ENCODE measurements at regions not wholly inside any gene's neighbourhood (a gene's known extent, or its start where the extent isn't known, plus 50 kb on each side); places are given as distances from the start of the nearest gene placed in this dataset.

DNA sequence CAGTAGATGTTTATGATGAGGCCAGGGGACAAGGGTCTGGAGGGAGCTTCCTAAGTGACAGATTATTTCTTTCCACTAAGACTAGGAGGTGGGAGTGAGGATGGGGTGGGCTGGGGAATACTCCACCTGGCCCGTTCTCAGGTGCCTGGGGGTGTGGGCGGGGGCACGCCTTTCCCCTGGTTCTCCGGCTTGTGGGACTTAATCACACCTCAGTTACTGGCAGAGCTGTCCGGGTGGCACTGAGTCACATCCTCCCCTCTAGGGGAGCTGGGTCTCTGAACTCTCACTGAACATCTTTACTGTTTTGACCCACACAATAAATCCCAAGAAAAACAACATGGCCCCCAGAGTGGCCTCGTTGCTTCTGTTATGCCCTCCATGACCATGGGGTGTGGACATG, 332.8 kb downstream of the MAF start:
- H3K4me2 ChIP-seq (ENCODE audit: insufficient read depth, low read length), result no peak overlapping the region
- no peak overlapping the region for H3K9ac ChIP-seq (ENCODE audit: low read depth, low read length)
- H2AFZ ChIP-seq (ENCODE audit: low read depth, low read length), result no peak overlapping the region
- DNase-seq, result no peak
- no peaks in the 10 kb centered on the region for H4K20me1 ChIP-seq (ENCODE audit: insufficient read depth, low read length)
- no peak for ATAC-seq (ENCODE audit: insufficient read depth, low read depth)
- no peaks in the 10 kb centered on the region for H3K27me3 ChIP-seq (ENCODE audit: insufficient read depth, low read length, poor library complexity)
- H3K36me3 ChIP-seq (ENCODE audit: insufficient read depth, low read length), result no peaks in the 10 kb centered on the region
- H3K79me2 ChIP-seq (ENCODE audit: insufficient read depth, low read length), result no peaks in the 10 kb centered on the region
- peaks cover 32% of the 10 kb centered on the region for H3K4me1 ChIP-seq (ENCODE audit: insufficient read depth, low read length)
- no peak overlapping the region for H3K27ac ChIP-seq (ENCODE audit: low read length)
- TF ChIP-seq, protein P1, sequence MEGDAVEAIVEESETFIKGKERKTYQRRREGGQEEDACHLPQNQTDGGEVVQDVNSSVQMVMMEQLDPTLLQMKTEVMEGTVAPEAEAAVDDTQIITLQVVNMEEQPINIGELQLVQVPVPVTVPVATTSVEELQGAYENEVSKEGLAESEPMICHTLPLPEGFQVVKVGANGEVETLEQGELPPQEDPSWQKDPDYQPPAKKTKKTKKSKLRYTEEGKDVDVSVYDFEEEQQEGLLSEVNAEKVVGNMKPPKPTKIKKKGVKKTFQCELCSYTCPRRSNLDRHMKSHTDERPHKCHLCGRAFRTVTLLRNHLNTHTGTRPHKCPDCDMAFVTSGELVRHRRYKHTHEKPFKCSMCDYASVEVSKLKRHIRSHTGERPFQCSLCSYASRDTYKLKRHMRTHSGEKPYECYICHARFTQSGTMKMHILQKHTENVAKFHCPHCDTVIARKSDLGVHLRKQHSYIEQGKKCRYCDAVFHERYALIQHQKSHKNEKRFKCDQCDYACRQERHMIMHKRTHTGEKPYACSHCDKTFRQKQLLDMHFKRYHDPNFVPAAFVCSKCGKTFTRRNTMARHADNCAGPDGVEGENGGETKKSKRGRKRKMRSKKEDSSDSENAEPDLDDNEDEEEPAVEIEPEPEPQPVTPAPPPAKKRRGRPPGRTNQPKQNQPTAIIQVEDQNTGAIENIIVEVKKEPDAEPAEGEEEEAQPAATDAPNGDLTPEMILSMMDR (IDR thresholded peaks at IDR 0.05; ENCODE audit: borderline replicate concordance, extremely low read depth, low read length, poor library complexity, severe bottlenecking), result no peak
- TF ChIP-seq EZH2 (IDR thresholded peaks at IDR 0.05; ENCODE audit: borderline replicate concordance, low read depth, low read length, severe bottlenecking), result no peak
- H3K9me3 ChIP-seq (ENCODE audit: insufficient read depth, low read length, severe bottlenecking), result no peaks in the 10 kb centered on the region
- no peak overlapping the region for H3K4me3 ChIP-seq (ENCODE audit: low read depth in 1 of 2, low read length in 2 of 2)

DNA sequence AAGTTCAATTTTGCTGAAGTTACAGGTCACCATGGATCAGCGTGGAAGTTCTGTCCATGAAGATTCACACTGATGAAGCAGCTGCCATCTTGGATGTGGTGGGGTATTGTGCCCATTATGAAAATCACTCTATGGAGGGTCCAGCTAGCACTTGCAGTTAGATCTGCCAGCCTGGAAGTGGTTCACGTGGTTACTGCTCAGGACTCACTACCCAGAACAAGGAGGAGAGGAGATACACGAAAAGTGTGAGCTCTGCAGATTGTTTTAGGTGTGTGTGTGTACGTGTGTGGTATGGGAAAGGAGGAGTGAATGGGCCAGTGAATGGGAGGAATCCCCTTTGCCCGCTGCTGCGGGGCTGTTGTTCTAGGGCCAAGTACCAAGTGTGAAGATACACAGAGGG, 333.4 kb downstream of the MAF start:
- Histone ChIP-seq H3K4me2 (ENCODE audit: insufficient read depth, low read length) (no peak overlapping the region), H3K27me3 (ENCODE audit: insufficient read depth, low read length, poor library complexity) (no peaks in the 10 kb centered on the region), H3K9me3 (ENCODE audit: insufficient read depth, low read length, severe bottlenecking) (no peaks in the 10 kb centered on the region), H3K4me1 (ENCODE audit: insufficient read depth, low read length) (peaks cover 26% of the 10 kb centered on the region), H3K79me2 (ENCODE audit: insufficient read depth, low read length) (no peaks in the 10 kb centered on the region), H2AFZ (ENCODE audit: low read depth, low read length) (no peak overlapping the region), H3K36me3 (ENCODE audit: insufficient read depth, low read length) (no peaks in the 10 kb centered on the region), H3K27ac (ENCODE audit: low read length) (no peak overlapping the region), H3K9ac (ENCODE audit: low read depth, low read length) (no peak overlapping the region), H4K20me1 (ENCODE audit: insufficient read depth, low read length) (no peaks in the 10 kb centered on the region), H3K4me3 (ENCODE audit: low read depth in 1 of 2, low read length in 2 of 2) (no peak overlapping the region)
- DNase-seq, result no peak
- ATAC-seq (ENCODE audit: insufficient read depth, low read depth), result no peak
- TF ChIP-seq, protein P1 (IDR thresholded peaks at IDR 0.05; ENCODE audit: borderline replicate concordance, extremely low read depth, low read length, poor library complexity, severe bottlenecking), result no peak
- no peak for TF ChIP-seq EZH2 (IDR thresholded peaks at IDR 0.05; ENCODE audit: borderline replicate concordance, low read depth, low read length, severe bottlenecking)

DNA sequence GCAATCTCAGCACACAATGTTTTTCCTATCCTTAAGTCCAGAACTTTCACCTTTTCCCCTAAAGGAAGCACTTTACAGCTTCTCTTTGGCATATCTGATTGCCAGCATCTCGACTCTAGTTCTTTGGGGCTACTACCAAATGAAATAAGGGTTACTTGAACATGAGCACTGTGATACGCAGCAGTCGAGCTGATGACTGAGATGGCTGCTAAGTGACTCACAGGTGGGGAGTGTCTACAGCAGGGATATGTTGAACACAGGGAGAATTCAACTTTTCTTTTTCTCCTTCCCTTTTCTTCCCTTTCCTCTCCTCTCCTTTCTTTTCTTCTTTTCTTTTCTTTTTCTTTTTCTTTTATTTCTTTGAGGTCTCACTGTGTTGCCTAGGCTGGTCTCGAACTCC, 334.8 kb downstream of the MAF start:
- Histone ChIP-seq H3K9ac (ENCODE audit: low read depth, low read length) (no peak overlapping the region), H3K36me3 (ENCODE audit: insufficient read depth, low read length) (no peaks in the 10 kb centered on the region), H3K27me3 (ENCODE audit: insufficient read depth, low read length, poor library complexity) (no peaks in the 10 kb centered on the region), H3K4me3 (ENCODE audit: low read depth in 1 of 2, low read length in 2 of 2) (no peak overlapping the region), H3K9me3 (ENCODE audit: insufficient read depth, low read length, severe bottlenecking) (no peaks in the 10 kb centered on the region), H3K79me2 (ENCODE audit: insufficient read depth, low read length) (no peaks in the 10 kb centered on the region), H3K4me1 (ENCODE audit: insufficient read depth, low read length) (peaks cover 15% of the 10 kb centered on the region), H3K4me2 (ENCODE audit: insufficient read depth, low read length) (no peak overlapping the region), H3K27ac (ENCODE audit: low read length) (no peak overlapping the region), H2AFZ (ENCODE audit: low read depth, low read length) (no peak overlapping the region), H4K20me1 (ENCODE audit: insufficient read depth, low read length) (no peaks in the 10 kb centered on the region)
- ATAC-seq (ENCODE audit: insufficient read depth, low read depth), result no peak
- no peak for TF ChIP-seq EZH2 (IDR thresholded peaks at IDR 0.05; ENCODE audit: borderline replicate concordance, low read depth, low read length, severe bottlenecking)
- TF ChIP-seq, protein P1 (IDR thresholded peaks at IDR 0.05; ENCODE audit: borderline replicate concordance, extremely low read depth, low read length, poor library complexity, severe bottlenecking), result no peak
- DNase-seq, result no peak

DNA sequence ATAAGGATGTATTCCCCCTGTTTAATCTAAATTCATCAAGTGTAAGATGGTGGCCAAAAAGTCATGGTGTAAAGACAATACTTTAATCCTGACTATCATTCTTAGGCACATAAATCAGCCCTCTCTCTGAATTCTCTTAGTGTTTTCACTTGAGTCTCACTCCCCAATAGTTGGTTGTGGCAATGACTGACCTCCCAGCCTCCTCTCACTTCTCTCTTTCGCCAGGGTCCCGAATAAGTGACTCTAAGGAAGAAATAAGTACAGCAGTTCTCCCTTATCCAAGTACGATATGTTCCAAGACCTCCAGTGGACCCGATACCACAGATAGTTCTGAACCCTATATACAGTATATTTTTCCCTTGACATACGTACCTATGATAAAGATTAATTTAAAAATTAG, 335.3 kb downstream of the MAF start:
- no peak for TF ChIP-seq EZH2 (IDR thresholded peaks at IDR 0.05; ENCODE audit: borderline replicate concordance, low read depth, low read length, severe bottlenecking)
- TF ChIP-seq, protein P1 (IDR thresholded peaks at IDR 0.05; ENCODE audit: borderline replicate concordance, extremely low read depth, low read length, poor library complexity, severe bottlenecking), result no peak
- ATAC-seq (ENCODE audit: insufficient read depth, low read depth) (no peak), DNase-seq (no peak)
- no peaks in the 10 kb centered on the region for H4K20me1 ChIP-seq (ENCODE audit: insufficient read depth, low read length)
- H3K9ac ChIP-seq (ENCODE audit: low read depth, low read length), result no peak overlapping the region
- H3K27ac ChIP-seq (ENCODE audit: low read length), result no peak overlapping the region
- no peaks in the 10 kb centered on the region for H3K9me3 ChIP-seq (ENCODE audit: insufficient read depth, low read length, severe bottlenecking)
- no peak overlapping the region for H2AFZ ChIP-seq (ENCODE audit: low read depth, low read length)
- H3K4me3 ChIP-seq (ENCODE audit: low read depth in 1 of 2, low read length in 2 of 2), result no peak overlapping the region
- H3K4me2 ChIP-seq (ENCODE audit: insufficient read depth, low read length), result no peak overlapping the region
- H3K79me2 ChIP-seq (ENCODE audit: insufficient read depth, low read length), result no peaks in the 10 kb centered on the region
- no peaks in the 10 kb centered on the region for H3K27me3 ChIP-seq (ENCODE audit: insufficient read depth, low read length, poor library complexity)
- peaks cover 15% of the 10 kb centered on the region for H3K4me1 ChIP-seq (ENCODE audit: insufficient read depth, low read length)
- H3K36me3 ChIP-seq (ENCODE audit: insufficient read depth, low read length), result no peaks in the 10 kb centered on the region

All from DND-41 (cell line).